ENCODE measurements at regions not wholly inside any gene's neighbourhood (a gene's known extent, or its start where the extent isn't known, plus 50 kb on each side); places are given as distances from the start of the nearest gene placed in this dataset.
"Not testable (repeated sequence)": the region's sequence is repeated elsewhere in the genome, so short reads cannot be mapped to it uniquely, and the experiment has no call there.

- H3K4me3 ChIP-seq (ENCODE audit: low read depth, low read length) = no peak overlapping the region
- no peak for DNase-seq (ENCODE audit: low read depth)
- TF ChIP-seq, protein P1, sequence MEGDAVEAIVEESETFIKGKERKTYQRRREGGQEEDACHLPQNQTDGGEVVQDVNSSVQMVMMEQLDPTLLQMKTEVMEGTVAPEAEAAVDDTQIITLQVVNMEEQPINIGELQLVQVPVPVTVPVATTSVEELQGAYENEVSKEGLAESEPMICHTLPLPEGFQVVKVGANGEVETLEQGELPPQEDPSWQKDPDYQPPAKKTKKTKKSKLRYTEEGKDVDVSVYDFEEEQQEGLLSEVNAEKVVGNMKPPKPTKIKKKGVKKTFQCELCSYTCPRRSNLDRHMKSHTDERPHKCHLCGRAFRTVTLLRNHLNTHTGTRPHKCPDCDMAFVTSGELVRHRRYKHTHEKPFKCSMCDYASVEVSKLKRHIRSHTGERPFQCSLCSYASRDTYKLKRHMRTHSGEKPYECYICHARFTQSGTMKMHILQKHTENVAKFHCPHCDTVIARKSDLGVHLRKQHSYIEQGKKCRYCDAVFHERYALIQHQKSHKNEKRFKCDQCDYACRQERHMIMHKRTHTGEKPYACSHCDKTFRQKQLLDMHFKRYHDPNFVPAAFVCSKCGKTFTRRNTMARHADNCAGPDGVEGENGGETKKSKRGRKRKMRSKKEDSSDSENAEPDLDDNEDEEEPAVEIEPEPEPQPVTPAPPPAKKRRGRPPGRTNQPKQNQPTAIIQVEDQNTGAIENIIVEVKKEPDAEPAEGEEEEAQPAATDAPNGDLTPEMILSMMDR (IDR thresholded peaks at IDR 0.05; ENCODE audit: insufficient read depth, low read length) = no peak
Observed at GRCh38 chr1:53398091-53398490, 61.1 kb upstream of the DMRTB1 start.

DNA sequence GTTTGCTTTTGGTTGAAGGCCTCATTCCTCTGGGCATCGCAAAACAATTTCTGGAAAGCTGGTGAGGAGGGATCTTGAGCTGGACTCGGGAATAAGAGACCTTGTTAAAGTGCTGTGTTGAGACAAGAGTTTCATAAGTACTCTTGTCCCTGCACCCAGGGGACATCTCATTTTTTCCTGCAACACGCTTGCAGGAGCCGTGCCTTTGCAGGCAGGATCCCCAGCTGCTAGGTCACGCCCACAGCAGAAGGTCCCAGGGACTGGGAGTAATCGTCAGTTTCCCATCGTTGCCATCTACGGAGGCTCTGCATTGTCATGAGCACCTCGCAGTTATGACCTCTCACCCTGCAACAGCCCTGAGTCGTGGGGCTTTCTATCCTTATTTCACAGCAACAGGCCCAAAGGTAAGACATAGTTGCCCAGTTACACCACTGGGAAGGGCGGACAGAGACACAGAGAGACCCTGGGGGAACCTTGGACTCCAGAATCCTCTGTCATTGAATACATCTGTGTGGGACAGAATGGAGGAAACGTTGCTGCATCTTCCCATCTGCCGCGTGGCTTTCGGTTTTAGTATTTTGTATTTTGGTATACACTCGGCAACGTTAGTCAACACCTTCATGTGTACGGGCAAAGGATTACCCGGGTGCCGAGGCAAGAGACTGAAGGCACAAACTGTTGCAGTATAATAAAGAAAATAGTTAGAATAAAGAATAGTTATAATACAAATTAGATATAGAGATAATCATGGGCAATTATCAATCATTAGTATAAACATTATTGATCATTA is 60.4 kb upstream of the DMRTB1 start:
- TF ChIP-seq, protein P1 (IDR thresholded peaks at IDR 0.05; ENCODE audit: insufficient read depth, low read length) = no peak
- H3K4me3 ChIP-seq (ENCODE audit: low read depth, low read length) = no peak overlapping the region
- no peak for DNase-seq (ENCODE audit: low read depth)

DNA sequence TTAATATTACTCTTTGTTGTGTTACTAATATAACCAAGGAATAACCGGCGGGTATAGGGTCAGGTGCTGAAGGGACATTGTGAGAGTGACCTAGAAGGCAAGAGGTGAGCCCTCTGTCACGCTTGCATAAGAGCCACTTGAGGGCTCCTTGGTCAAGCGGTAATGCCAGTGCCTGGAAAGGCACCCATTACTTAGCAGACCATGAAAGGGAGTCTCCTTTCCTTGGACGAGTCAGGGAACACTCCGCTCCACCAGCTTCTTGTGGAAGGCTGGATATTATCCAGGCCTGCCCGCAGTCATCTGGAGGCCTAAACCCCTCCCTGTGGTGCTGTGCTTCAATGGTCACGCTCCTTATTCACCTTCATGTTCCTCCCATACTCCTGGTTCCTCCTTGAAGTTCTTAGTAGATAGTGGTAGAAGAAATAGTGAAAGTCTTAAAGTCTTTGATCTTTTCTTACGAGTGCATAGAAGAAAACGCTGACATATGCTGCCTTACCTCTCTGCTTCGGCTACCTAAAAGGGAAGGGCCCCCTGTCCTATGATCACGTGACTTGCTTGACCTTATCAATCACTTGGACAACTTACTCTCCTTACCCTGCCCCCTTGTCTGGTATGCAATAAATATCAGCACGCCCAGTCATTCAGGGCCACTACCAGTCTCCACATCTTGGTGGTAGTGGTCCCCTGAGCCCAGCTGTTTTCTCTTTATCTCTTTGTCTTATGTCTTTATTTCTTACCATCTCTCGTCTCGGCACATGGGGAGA is 59.6 kb upstream of the DMRTB1 start:
- not testable (repeated sequence) for H3K4me3 ChIP-seq (ENCODE audit: low read depth, low read length); DNase-seq (ENCODE audit: low read depth)

DNA sequence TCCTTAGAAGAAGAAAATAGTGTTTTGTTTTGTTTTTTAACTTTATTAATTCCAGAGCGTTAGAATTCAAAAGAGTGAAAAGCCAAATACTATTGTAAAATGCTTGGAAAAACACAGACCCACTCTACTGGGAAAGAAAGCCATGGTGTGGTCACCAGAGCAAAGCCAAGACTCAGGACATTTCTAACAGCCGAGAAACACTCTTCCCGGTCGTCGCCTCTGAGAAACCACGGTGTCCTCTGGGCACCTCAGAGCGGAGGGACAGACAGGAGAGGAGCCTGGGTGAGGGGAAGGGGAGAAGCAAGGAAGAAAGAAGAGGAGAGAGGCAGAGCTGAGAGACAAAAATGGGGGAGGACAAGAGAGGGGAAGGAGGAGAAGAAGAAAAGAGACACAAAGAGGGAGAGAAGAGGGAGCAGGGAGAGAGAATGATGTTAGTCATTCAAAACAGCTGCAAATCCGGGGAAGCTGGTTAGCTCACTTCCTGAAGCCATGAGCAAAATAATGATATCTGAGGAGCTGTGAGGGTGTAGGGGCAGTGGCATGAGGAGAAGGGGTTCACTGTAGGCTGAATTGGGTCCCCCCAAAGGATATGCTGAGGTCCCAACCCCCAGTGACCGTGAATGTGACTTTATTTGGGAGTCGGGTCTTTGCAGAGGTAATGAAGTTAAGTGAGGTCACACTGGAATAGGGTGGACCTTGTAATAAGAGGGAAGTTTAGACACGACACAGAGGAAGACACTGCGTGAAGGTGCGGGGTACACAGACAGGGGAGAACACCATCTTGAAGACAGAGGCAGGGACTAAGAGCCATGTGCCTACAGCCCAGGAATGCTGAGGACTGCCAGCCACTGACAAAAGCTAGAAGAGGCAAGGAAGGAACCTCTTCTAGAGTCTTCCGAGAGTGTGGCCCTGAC is 58.2 kb upstream of the DMRTB1 start:
- DNase-seq (ENCODE audit: low read depth) = no peak
- H3K4me3 ChIP-seq (ENCODE audit: low read depth, low read length) = no peak overlapping the region

GRCh38 chr1:53401813-53402745 is 57.1 kb upstream of the DMRTB1 start:
- DNase-seq (ENCODE audit: low read depth) = no peak
- no peak overlapping the region for H3K4me3 ChIP-seq (ENCODE audit: low read depth, low read length)
- TF ChIP-seq, protein P1 (IDR thresholded peaks at IDR 0.05; ENCODE audit: insufficient read depth, low read length) = no peak

More for the DNA sequence above, 58.2 kb upstream of the DMRTB1 start:
- TF ChIP-seq, protein P1 (IDR thresholded peaks at IDR 0.05; ENCODE audit: insufficient read depth, low read length) = no peak

DNA sequence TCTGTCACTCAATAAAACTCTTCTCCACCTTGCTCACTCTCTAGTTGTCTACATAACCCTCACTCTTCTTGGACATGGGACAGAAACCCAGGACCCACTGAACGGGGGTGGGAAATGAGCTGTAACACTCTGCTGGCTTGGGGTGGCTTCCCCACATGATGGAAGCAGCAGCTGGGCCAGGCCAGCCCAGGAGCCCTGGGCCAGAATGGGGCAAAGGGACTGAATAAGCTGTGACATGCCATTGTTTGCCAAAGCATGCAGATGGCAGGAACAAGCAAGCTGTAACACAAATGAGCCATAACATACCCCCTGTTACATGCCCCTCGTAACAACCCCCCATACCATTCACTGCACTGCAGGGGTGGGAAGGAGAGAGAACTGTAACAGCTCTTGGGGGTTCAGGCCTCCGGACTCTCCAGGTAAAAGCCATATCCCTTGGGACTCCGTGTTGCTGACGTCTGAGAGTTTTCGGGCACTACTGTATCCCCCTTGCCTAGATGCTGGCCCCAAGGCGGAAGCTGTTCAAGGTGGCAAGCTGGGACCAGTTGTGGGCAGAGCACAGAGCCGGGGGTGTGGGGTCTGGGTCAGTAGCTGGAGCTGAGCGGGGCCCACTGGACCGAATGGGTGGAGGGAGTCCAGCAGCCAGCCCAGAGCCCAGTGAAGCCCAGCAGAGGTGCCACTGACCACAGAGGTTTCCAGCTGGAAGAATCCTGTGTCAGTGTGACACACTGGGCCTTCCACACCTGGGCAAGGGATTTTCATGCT is 56.1 kb upstream of the DMRTB1 start:
- no peak for DNase-seq (ENCODE audit: low read depth)
- no peak overlapping the region for H3K4me3 ChIP-seq (ENCODE audit: low read depth, low read length)
- TF ChIP-seq, protein P1 (IDR thresholded peaks at IDR 0.05; ENCODE audit: insufficient read depth, low read length) = no peak
